ENCODE measurements at regions not wholly inside any gene's neighbourhood (a gene's known extent, or its start where the extent isn't known, plus 50 kb on each side); places are given as distances from the start of the nearest gene placed in this dataset.

DNA sequence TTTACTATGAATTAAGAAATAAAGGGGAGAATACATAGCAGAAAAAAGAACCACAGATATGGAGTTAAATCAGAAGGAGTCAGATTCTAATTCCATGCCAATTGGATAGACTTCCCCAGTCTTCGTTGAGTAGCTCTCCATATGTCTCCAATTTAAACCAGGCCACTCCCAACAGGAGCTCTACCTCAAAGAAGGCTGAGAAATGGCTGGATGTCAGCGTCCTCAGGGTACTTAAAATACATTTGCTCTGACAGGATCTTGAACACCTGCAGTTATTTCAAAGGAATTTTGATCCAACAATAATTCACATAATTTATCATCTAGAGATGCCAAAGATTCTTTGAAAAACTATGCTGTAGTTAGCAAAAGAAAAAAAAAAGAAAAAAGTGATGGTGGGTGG lies 133.9 kb upstream of the FBN2 start:
- TF ChIP-seq CTCF (IDR thresholded peaks at IDR 0.05; ENCODE audit: borderline replicate concordance, extremely low read depth, low read length, poor library complexity, severe bottlenecking): no peak
- TF ChIP-seq EZH2 (IDR thresholded peaks at IDR 0.05; ENCODE audit: borderline replicate concordance, low read depth, low read length, severe bottlenecking): no peak
